Activated T-cell treated with anti-CD3 and anti-CD28 coated beads, Interleukin-2, amount 50 U/mL, for 4 hours (primary cell): ENCODE measurements at regions not wholly inside any gene's neighbourhood (a gene's known extent, or its start where the extent isn't known, plus 50 kb on each side); places are given as distances from the start of the nearest gene placed in this dataset.

Experiments
- ATAC-seq, 2 donors: fragments of 200-7000 bp; cut with Tn5 transposase; one replicate each; pipeline ENCODE4 v1.10.0; 2021
- DNase-seq: peaks from one replicate; pipeline ENCODE4 v3.0.0-alpha.2; 2020
- H3K27me3 Mint-ChIP-seq: one replicate; pipeline ENCODE4 v1.8.0; 2021; ENCODE audit warnings: low read depth, mixed read lengths
- H3K36me3 Mint-ChIP-seq: one replicate; pipeline ENCODE4 v1.8.0; 2022; ENCODE audit warnings: mixed read lengths; ENCODE audit not compliant: insufficient read depth
- H3K4me1 Mint-ChIP-seq: one replicate; pipeline ENCODE4 v1.8.0; 2021; ENCODE audit warnings: low read depth, mixed read lengths
- H3K4me3 Mint-ChIP-seq: one replicate; pipeline ENCODE4 v1.8.0; 2021; ENCODE audit warnings: mild to moderate bottlenecking, moderate library complexity, mixed read lengths
- H3K9me3 Mint-ChIP-seq: one replicate; pipeline ENCODE4 v1.8.0; 2021; ENCODE audit warnings: mixed read lengths

GRCh38 chr20:16945619-16946018 lies 197.5 kb downstream of the OTOR start:
- ATAC-seq (no peak), DNase-seq (no peak)
- no peaks in the 10 kb centered on the region for H3K36me3 Mint-ChIP-seq
- H3K9me3 Mint-ChIP-seq: peaks cover 8% of the 10 kb centered on the region
- no peaks in the 10 kb centered on the region for H3K4me1 Mint-ChIP-seq
- no peak overlapping the region for H3K4me3 Mint-ChIP-seq
- H3K27me3 Mint-ChIP-seq: no peaks in the 10 kb centered on the region

- H3K4me3 Mint-ChIP-seq: no peak overlapping the region
- DNase-seq (no peak), ATAC-seq (no peak)
- H3K4me1 Mint-ChIP-seq: no peaks in the 10 kb centered on the region
- H3K36me3 Mint-ChIP-seq: no peaks in the 10 kb centered on the region
- H3K27me3 Mint-ChIP-seq: no peaks in the 10 kb centered on the region
- peaks cover 8% of the 10 kb centered on the region for H3K9me3 Mint-ChIP-seq
Measured at GRCh38 chr20:16946097-16946496, 197.9 kb downstream of the OTOR start.

GRCh38 chr20:16947479-16947878 lies 199.3 kb downstream of the OTOR start:
- no peak for ATAC-seq
- no peak for DNase-seq
- H3K27me3 Mint-ChIP-seq: no peaks in the 10 kb centered on the region
- no peak overlapping the region for H3K4me3 Mint-ChIP-seq
- no peaks in the 10 kb centered on the region for H3K4me1 Mint-ChIP-seq
- H3K36me3 Mint-ChIP-seq: no peaks in the 10 kb centered on the region
- H3K9me3 Mint-ChIP-seq: peaks cover 8% of the 10 kb centered on the region

- H3K9me3 Mint-ChIP-seq: peaks cover 8% of the 10 kb centered on the region
- ATAC-seq: no peak
- H3K36me3 Mint-ChIP-seq: no peaks in the 10 kb centered on the region
- H3K4me3 Mint-ChIP-seq: no peak overlapping the region
- DNase-seq: no peak
- H3K27me3 Mint-ChIP-seq: peaks cover under 1% of the 10 kb centered on the region
- no peaks in the 10 kb centered on the region for H3K4me1 Mint-ChIP-seq
Measured at GRCh38 chr20:16951876-16952275, 203.7 kb downstream of the OTOR start.

- no peak overlapping the region for H3K4me3 Mint-ChIP-seq
- DNase-seq (no peak), ATAC-seq (no peak)
- no peaks in the 10 kb centered on the region for H3K36me3 Mint-ChIP-seq
- peaks cover 2% of the 10 kb centered on the region for H3K27me3 Mint-ChIP-seq
- no peaks in the 10 kb centered on the region for H3K4me1 Mint-ChIP-seq
- H3K9me3 Mint-ChIP-seq: peaks cover 8% of the 10 kb centered on the region
Measured at GRCh38 chr20:16952965-16953364, 204.8 kb downstream of the OTOR start.

GRCh38 chr20:16953858-16954257 lies 205.7 kb downstream of the OTOR start:
- H3K9me3 Mint-ChIP-seq: peaks cover 8% of the 10 kb centered on the region
- H3K27me3 Mint-ChIP-seq: peaks cover 2% of the 10 kb centered on the region

GRCh38 chr20:16955462-16955861 lies 207.3 kb downstream of the OTOR start:
- Mint-ChIP-seq H3K4me3 (no peak overlapping the region), H3K4me1 (no peaks in the 10 kb centered on the region), H3K9me3 (peaks cover 10% of the 10 kb centered on the region), H3K27me3 (peaks cover 2% of the 10 kb centered on the region), H3K36me3 (no peaks in the 10 kb centered on the region)
- DNase-seq (no peak), ATAC-seq (no peak)

More at GRCh38 chr20:16953858-16954257, 205.7 kb downstream of the OTOR start:
- no peaks in the 10 kb centered on the region for H3K36me3 Mint-ChIP-seq
- no peak overlapping the region for H3K4me3 Mint-ChIP-seq
- DNase-seq: no peak
- ATAC-seq: no peak
- H3K4me1 Mint-ChIP-seq: no peaks in the 10 kb centered on the region

- Mint-ChIP-seq H3K27me3 (peaks cover 2% of the 10 kb centered on the region), H3K9me3 (peaks cover 10% of the 10 kb centered on the region), H3K4me1 (no peaks in the 10 kb centered on the region), H3K4me3 (no peak overlapping the region), H3K36me3 (no peaks in the 10 kb centered on the region)
- no peak for DNase-seq
- ATAC-seq: no peak
Measured at GRCh38 chr20:16955971-16956370, 207.8 kb downstream of the OTOR start.

GRCh38 chr20:16965401-16965800 lies 217.2 kb downstream of the OTOR start:
- Mint-ChIP-seq H3K36me3 (no peaks in the 10 kb centered on the region), H3K4me1 (no peaks in the 10 kb centered on the region), H3K9me3 (peaks cover 18% of the 10 kb centered on the region), H3K27me3 (no peaks in the 10 kb centered on the region), H3K4me3 (no peak overlapping the region)
- DNase-seq: no peak
- no peak for ATAC-seq

- Mint-ChIP-seq H3K27me3 (no peaks in the 10 kb centered on the region), H3K4me1 (no peaks in the 10 kb centered on the region), H3K36me3 (no peaks in the 10 kb centered on the region), H3K4me3 (no peak overlapping the region), H3K9me3 (peaks cover 18% of the 10 kb centered on the region)
- ATAC-seq (no peak), DNase-seq (no peak)
Measured at GRCh38 chr20:16966276-16966880, 218.2 kb downstream of the OTOR start.

- no peak for DNase-seq
- H3K4me1 Mint-ChIP-seq: no peaks in the 10 kb centered on the region
- ATAC-seq: no peak
- no peak overlapping the region for H3K4me3 Mint-ChIP-seq
- no peaks in the 10 kb centered on the region for H3K36me3 Mint-ChIP-seq
- H3K27me3 Mint-ChIP-seq: no peaks in the 10 kb centered on the region
- H3K9me3 Mint-ChIP-seq: peaks cover 7% of the 10 kb centered on the region
Measured at GRCh38 chr20:16968099-16968498, 219.9 kb downstream of the OTOR start.

- no peaks in the 10 kb centered on the region for H3K27me3 Mint-ChIP-seq
- ATAC-seq: no peak
- H3K9me3 Mint-ChIP-seq: peaks cover 7% of the 10 kb centered on the region
- no peaks in the 10 kb centered on the region for H3K36me3 Mint-ChIP-seq
- H3K4me3 Mint-ChIP-seq: no peak overlapping the region
- H3K4me1 Mint-ChIP-seq: no peaks in the 10 kb centered on the region
- no peak for DNase-seq
Measured at GRCh38 chr20:16970776-16971175, 222.6 kb downstream of the OTOR start.

- no peak for ATAC-seq
- Mint-ChIP-seq H3K27me3 (no peaks in the 10 kb centered on the region), H3K36me3 (no peaks in the 10 kb centered on the region), H3K4me3 (no peak overlapping the region), H3K9me3 (peaks cover 12% of the 10 kb centered on the region), H3K4me1 (no peaks in the 10 kb centered on the region)
- no peak for DNase-seq
Measured at GRCh38 chr20:16974080-16974854, 226.1 kb downstream of the OTOR start.

GRCh38 chr20:16974855-16975162 lies 226.7 kb downstream of the OTOR start:
- DNase-seq (no peak), ATAC-seq (no peak)
- H3K4me1 Mint-ChIP-seq: no peaks in the 10 kb centered on the region
- no peaks in the 10 kb centered on the region for H3K36me3 Mint-ChIP-seq
- H3K4me3 Mint-ChIP-seq: no peak overlapping the region
- H3K27me3 Mint-ChIP-seq: no peaks in the 10 kb centered on the region
- peaks cover 10% of the 10 kb centered on the region for H3K9me3 Mint-ChIP-seq

- Mint-ChIP-seq H3K36me3 (no peaks in the 10 kb centered on the region), H3K9me3 (peaks cover 8% of the 10 kb centered on the region), H3K27me3 (no peaks in the 10 kb centered on the region), H3K4me1 (no peaks in the 10 kb centered on the region), H3K4me3 (no peak overlapping the region)
- DNase-seq: no peak
- no peak for ATAC-seq
Measured at GRCh38 chr20:16975682-16976081, 227.5 kb downstream of the OTOR start.
